Epithelial cell of prostate (primary cell): ENCODE measurements at regions not wholly inside any gene's neighbourhood (a gene's known extent, or its start where the extent isn't known, plus 50 kb on each side); places are given as distances from the start of the nearest gene placed in this dataset.

Experiments
- DNase-seq: peaks from one replicate; pipeline ENCODE4 v3.0.0-alpha.2; 2011; ENCODE audit warnings: low read depth, low spot score
- H3K27ac ChIP-seq: fragments of 450-650 bp; 2 replicates; pipeline ENCODE4 v1.5.1; 2017; ENCODE audit warnings: mild to moderate bottlenecking

- peak overlapping the region; percentile 15 for H3K27ac ChIP-seq
- DNase-seq: no peak
These were observed 51.1 kb upstream of the EED start for GRCh38 chr11:86193297-86194095.

DNA sequence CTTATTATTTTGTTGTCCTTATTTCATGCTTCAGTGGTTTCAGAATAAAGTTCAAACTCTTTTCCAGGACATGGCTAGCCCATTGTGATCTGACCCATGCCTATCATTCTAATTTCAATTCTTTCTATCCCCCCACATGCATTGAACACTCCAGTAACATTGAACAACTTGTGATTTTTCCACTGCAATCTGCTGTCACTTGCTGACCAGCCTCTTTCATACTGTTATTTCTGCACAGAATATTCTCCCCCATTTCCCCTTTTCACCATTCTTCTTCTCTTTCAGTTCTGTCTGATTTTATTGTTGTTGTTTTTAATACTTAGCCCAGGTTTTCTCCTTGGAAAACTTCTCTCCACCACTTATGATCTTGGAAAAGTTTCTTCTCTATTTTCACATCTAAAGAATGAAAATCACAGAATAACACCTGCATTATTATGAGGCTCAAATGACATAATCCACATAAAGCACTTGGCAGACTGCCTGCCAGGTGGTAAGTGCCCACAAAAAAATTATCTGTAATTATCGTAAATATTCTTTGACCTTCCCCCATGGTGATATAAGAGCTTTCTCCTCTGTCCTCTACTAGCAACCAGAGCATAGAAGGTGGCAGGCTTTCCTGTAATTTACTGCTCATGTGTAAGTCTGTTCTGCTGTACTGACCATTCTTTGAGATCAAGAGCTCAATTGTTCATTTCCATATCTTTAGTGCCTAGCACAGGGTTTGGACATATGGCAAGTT lies 51.9 kb upstream of the EED start:
- DNase-seq: no peak
- peak overlapping the region; percentile 15 for H3K27ac ChIP-seq

- H3K27ac ChIP-seq: no peak overlapping the region
- DNase-seq: no peak
These were observed 52.7 kb upstream of the EED start for GRCh38 chr11:86191874-86192273.

- no peak for DNase-seq
- no peak overlapping the region for H3K27ac ChIP-seq
These were observed 57.5 kb upstream of the EED start for GRCh38 chr11:86187027-86187426.

- no peak for DNase-seq
- no peak overlapping the region for H3K27ac ChIP-seq
These were observed 58.2 kb upstream of the EED start for GRCh38 chr11:86186386-86186785.

- H3K27ac ChIP-seq: no peak overlapping the region
- no peak for DNase-seq
These were observed 59.2 kb upstream of the EED start for GRCh38 chr11:86185381-86185750.

- no peak overlapping the region for H3K27ac ChIP-seq
- no peak for DNase-seq
These were observed 59.7 kb upstream of the EED start for GRCh38 chr11:86184728-86185380.

- peak overlapping the region; percentile 86 for H3K27ac ChIP-seq
- no peak for DNase-seq
These were observed 60.9 kb upstream of the EED start for GRCh38 chr11:86183694-86184093.

DNA sequence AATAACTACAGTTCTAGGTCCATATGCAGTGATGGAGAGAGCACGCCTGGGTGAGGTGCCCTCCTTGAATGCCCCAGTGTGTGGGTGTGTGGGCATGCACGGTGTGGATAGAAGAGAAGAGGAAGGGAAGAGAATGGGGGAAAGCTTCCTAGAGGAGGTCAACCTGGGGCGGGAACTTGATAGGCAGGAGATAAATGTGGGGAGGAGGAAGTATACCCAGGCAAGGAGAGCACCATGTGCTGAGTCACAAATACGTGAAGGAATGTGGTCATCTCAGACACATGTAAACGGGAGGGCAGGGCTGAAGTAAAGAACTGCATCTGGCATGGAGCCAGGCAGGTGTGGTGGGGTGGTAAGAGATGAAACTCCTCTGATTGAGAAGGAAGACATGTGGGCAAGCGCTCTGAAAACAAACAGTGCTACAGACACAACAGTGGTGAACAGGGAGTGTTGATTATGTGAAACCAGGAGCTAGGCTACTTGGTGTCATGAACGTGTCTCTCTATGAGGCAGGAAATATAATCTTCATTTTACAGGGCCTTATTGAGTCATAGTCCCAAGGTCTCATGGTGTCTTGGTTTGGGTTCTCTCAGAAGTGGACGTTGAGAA lies 61.5 kb upstream of the EED start:
- peak; percentile 81 for DNase-seq
- H3K27ac ChIP-seq: peak overlapping the region; percentile 86

GRCh38 chr11:86181379-86181778 lies 63.2 kb upstream of the EED start:
- no peak overlapping the region for H3K27ac ChIP-seq
- DNase-seq: no peak

DNA sequence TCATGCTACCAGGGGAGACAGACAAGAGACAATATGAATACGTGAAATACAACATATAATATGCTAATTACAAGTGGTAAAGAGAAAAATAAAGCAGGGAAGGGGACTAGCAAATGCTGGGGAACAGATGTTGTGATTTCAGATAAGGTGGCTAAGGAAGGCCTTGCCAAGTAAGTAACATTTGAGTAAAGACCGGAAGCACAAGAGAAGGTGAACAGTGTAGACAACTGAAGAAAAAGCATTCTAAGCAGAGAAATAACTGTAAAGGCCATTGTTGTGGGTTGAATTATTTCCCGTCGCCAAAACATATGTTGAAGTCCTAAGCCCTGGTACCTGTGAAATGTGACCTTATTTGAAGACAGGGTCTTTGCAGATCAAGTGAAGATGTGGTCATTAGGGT lies 63.7 kb upstream of the EED start:
- H3K27ac ChIP-seq: no peak overlapping the region
- DNase-seq: no peak

GRCh38 chr11:86180423-86180822 lies 64.1 kb upstream of the EED start:
- H3K27ac ChIP-seq: no peak overlapping the region
- no peak for DNase-seq

DNA sequence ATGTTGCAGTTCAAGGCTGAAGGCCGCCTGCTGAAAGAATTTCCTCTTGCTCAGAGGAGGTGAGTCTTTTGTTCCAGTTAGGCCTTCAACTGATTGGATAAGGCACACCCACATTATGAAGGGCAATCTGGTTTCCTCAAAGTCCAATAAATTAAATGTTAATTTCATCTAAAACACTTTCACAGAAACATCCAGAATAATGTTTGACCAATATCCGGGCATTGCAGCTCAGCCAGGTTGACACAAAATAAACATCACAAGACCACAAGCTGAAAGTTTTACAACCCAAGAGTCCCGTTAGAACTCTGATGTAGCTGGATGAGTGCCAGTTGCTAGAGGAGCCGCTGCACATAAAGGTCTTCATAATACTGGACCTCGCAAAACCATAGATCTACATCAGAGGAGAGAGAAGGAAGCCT lies 64.9 kb upstream of the EED start:
- DNase-seq: no peak
- H3K27ac ChIP-seq: no peak overlapping the region

DNA sequence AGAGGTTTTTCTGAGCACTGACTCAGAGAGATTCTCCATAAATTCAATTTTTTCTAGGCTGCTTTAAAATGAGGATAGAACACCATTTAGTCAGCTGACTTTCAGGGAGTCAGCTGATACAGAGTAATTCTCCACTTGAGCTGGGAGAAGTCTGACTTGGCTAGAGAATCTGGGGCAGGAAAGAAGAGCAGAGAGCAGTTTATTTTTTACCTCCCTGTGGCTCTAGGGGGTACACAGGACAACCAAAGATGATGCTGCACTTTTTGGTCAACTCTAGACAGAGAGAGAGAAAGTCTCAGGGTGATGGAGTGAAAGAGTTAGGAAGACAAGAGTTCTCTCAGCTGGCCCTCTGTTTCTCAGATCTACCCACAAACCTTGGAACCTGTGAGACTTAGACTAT lies 67.3 kb upstream of the EED start:
- no peak for DNase-seq
- H3K27ac ChIP-seq: peak overlapping the region; percentile 92

DNA sequence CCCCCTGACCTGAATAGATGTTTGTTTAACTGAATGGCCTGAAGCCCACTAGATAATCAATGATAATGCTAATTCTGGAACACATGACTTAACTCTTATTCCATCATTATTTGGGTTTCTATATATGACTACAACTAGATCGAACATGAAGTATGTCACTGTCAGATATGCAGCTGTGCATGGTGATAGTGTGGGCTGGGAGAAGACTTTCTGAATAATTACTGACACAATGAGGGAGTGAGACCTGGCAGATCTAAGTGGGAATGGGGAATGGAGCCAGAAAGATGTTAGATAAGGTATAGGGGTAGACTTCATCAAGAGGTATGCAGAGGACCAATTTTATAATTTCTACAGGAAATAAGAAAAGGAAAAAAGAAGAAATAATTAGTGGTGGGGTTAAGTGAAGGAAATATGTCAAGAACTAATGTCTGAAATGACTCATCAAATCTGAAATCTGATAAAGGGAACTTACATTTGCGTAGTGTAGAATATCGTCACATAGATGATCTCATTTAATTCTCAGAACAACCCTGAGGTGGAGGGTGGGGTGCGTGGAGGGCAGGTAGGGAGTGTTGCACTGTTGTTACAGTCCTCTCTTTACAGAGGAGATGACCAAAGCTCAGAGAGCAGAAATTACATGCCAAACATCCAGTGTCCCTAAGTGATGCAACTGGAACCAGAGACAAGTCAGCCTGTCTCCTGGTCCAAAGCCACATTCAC lies 68.2 kb upstream of the EED start:
- peak overlapping the region; percentile 92 for H3K27ac ChIP-seq
- DNase-seq: no peak

DNA sequence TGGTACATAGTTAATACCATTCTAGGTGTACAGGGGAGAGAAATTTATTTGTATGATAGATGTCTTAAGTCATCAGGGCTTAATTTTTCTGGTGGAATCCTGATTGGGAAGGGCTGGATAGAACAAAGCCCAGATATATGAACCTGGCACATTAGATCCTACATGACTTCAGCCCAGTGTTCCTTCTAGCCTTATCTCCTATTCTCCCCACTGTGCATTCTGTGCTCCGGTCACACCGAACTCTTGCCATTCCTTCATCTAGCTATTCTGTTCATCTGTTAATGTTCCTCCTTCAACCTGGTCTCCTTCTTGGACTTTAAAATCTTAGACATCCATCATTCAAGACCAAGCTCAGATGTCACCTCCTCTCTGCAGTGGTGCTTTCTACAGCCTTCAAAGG lies 68.9 kb upstream of the EED start:
- H3K27ac ChIP-seq: peak overlapping the region; percentile 92

GRCh38 chr11:86175191-86175590 lies 69.4 kb upstream of the EED start:
- DNase-seq: no peak
- H3K27ac ChIP-seq: peak overlapping the region; percentile 92

More for the DNA sequence above, 68.9 kb upstream of the EED start:
- no peak for DNase-seq

- peak; percentile 69 for DNase-seq
- peak overlapping the region; percentile 92 for H3K27ac ChIP-seq
These were observed 70.2 kb upstream of the EED start for GRCh38 chr11:86174101-86175046.

- no peak for DNase-seq
- H3K27ac ChIP-seq: peak overlapping the region; percentile 92
These were observed 71.7 kb upstream of the EED start for GRCh38 chr11:86172894-86173293.
